ENCODE measurements at regions not wholly inside any gene's neighbourhood (a gene's known extent, or its start where the extent isn't known, plus 50 kb on each side); places are given as distances from the start of the nearest gene placed in this dataset. TPM values are rescaled to one million over a fixed set of nuclear protein-coding genes. Genes with fewer than 3 reads are reported as not detected.

DNA sequence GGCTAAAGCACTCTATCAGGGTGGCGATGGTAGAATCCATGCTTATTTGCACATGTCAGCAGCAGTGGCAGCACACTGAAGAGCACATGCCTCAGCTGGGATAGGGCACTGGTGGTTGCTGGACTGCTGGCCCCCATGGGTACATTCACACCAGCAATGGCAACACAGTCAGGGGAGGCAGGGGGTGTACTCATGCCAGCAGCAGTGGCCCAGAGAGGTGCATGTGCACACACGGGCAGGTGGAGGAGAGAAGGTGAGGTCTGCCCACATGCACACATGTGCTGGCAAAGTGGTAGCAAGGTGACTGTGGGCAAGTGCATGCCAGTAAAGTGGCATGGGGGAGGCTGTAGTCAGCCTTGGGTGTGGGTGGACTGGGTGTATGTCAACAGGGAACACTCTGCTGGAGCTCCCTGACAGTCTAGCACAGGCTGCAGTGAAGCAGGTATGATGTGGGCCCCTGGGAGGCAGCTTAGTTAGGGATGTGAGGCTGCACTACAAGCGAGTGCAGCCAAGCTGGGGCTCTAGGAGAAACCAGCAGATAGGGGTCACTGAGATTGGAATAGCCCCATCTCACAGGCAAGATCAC lies 53.9 kb upstream of the NPAP1 start:
- POLR2A ChIA-PET = no interaction called here
- no peaks in the 10 kb centered on the region for H3K27me3 ChIP-seq (ENCODE audit: control insufficient read depth, insufficient read depth, low read length)
- DNase-seq (ENCODE audit: low read depth) = no peak
- no peaks in the 10 kb centered on the region for H3K36me3 ChIP-seq (ENCODE audit: control insufficient read depth, insufficient read depth, low read length)
- TF ChIP-seq, protein P1, sequence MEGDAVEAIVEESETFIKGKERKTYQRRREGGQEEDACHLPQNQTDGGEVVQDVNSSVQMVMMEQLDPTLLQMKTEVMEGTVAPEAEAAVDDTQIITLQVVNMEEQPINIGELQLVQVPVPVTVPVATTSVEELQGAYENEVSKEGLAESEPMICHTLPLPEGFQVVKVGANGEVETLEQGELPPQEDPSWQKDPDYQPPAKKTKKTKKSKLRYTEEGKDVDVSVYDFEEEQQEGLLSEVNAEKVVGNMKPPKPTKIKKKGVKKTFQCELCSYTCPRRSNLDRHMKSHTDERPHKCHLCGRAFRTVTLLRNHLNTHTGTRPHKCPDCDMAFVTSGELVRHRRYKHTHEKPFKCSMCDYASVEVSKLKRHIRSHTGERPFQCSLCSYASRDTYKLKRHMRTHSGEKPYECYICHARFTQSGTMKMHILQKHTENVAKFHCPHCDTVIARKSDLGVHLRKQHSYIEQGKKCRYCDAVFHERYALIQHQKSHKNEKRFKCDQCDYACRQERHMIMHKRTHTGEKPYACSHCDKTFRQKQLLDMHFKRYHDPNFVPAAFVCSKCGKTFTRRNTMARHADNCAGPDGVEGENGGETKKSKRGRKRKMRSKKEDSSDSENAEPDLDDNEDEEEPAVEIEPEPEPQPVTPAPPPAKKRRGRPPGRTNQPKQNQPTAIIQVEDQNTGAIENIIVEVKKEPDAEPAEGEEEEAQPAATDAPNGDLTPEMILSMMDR (IDR thresholded peaks at IDR 0.05; ENCODE audit: insufficient read depth, low read depth, low read length) = no peak
- no peak overlapping the region for H3K4me3 ChIP-seq (ENCODE audit: low read depth, low read length)
- CTCF ChIA-PET = no interaction called here

Small RNAs in the stretch of these regions (small RNA-seq; reads per million reads assigned to genes)
- not detected for gene RNU6-741P (ENCODE audit: insufficient read length, low read depth, low replicate concordance)
